Prostate gland (tissue), 2 donors: ENCODE measurements at regions not wholly inside any gene's neighbourhood (a gene's known extent, or its start where the extent isn't known, plus 50 kb on each side); places are given as distances from the start of the nearest gene placed in this dataset.

ENCODE experiments used
- DNase-seq: peaks from one replicate; pipeline ENCODE4 v3.0.0-alpha.2; 2019; ENCODE audit warnings: low spot score
- H3K27ac ChIP-seq, 2 donors: fragments of 200-600 bp; sonication (generic); 2 replicates each; pipeline ENCODE4 v1.5.1; 2017 to 2019
- H3K27me3 ChIP-seq: fragments of 200-600 bp; sonication (generic); replicated peaks from 2 replicates; pipeline ENCODE4 v1.5.1; 2019; ENCODE audit not compliant: insufficient read depth
- H3K36me3 ChIP-seq, 2 donors: fragments of 200-600 bp; sonication (generic); 1 replicate in 1 of 2; 2 replicates in 1 of 2; pipeline versions ENCODE4 v1.5.1 to v1.8.1; 2017 to 2019
- H3K4me1 ChIP-seq: fragments of 200-600 bp; sonication (generic); replicated peaks from 2 replicates; pipeline ENCODE4 v1.5.1; 2019
- H3K4me3 ChIP-seq, 2 donors: fragments of 200-600 bp; sonication (generic); 2 replicates each; pipeline ENCODE4 v1.5.1; 2017 to 2019
- H3K9me3 ChIP-seq: fragments of 200-600 bp; sonication (generic); 2 replicates; pipeline ENCODE4 v1.5.1; 2017
- POLR2A ChIP-seq: fragments of 450-650 bp; IDR thresholded peaks from one replicate; pipeline ENCODE4 v1.6.1; 2016; ENCODE audit warnings: antibody characterized with exemption, mild to moderate bottlenecking
- POLR2AphosphoS5 ChIP-seq: sonication (generic); formaldehyde crosslinking; IDR thresholded peaks from one replicate; pipeline ENCODE4 v1.6.1; 2017; ENCODE audit warnings: antibody characterized with exemption
- whole genome bisulfite sequencing: methylation state at CpG from one replicate; pipeline ENCODE4 v1.1.5; 2018; 5-methylcytosine and 5-hydroxymethylcytosine counted together
- intact Hi-C: fragments of 100-400 bp; cut with DNase I; formaldehyde crosslinking; loops from one replicate; pipeline ENCODE4 v1.14.2; 2022
- TF ChIP-seq, protein P1 (sequence below), 4 experiments: fragments of 200-600 bp in 2 of 4; fragments of 450-650 bp in 2 of 4; sonication (generic) in 2 of 4; IDR thresholded peaks; 1 replicate in 3 of 4; 2 replicates in 1 of 4; pipeline ENCODE4 v1.5.1; 2016 to 2019; ENCODE audit warnings: antibody characterized with exemption in 4 of 4, mild to moderate bottlenecking in 2 of 4, moderate library complexity in 2 of 4

DNA sequence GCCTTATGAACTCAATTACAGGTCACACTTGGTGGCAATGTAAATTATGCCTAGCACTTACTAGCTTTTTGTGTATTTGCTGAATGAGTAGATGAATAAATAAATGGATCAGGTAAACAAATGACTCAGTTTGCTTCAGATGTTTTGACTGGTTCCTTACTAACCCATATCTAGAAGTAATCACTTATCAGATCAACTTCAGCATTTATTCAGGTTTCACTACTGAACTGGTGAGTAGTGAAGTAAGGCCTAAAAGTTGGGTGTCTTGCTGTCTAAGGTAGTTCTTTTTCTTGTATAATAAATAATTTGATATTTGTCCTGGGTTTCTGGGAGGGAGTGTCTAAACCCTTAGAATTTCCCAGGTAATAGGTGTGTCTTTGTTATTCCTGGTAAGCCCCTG, 205.0 kb downstream of the UXS1 start:
- Histone ChIP-seq H3K27me3 (no peaks in the 10 kb centered on the region), H3K27ac (no peak overlapping the region), H3K4me1 (no peaks in the 10 kb centered on the region), H3K4me3 (no peak overlapping the region), H3K9me3 (no peaks in the 10 kb centered on the region), H3K36me3 (no peaks in the 10 kb centered on the region)
- TF ChIP-seq POLR2AphosphoS5 (no peak), POLR2A (no peak)
- DNase-seq = no peak
- intact Hi-C loops = no loop called here

DNA sequence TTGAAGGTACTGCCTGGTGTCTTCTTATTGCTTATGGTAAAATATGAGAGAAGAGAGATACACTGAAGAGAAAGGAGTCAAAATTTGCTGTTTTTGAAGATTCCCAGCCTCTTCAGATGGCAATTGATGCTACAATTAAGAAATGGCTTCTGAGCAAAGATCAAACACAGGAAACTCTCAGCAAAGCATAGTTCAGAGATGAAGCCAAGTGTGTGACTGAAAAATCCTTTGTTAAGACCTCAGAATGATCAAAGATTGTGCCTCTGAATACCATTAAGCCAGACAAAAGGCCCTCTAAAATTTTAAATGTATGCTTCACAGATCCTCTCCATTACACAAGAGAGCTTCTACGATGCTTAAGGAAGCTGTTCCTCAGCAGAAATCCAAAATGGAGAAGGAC, 216.3 kb downstream of the UXS1 start:
- Histone ChIP-seq H3K27me3 (no peaks in the 10 kb centered on the region), H3K27ac (no peak overlapping the region), H3K4me1 (no peaks in the 10 kb centered on the region), H3K36me3 (no peaks in the 10 kb centered on the region), H3K9me3 (no peaks in the 10 kb centered on the region), H3K4me3 (no peak overlapping the region)
- intact Hi-C loops = no loop called here
- 100% methylated on average over 1 of the region's 1 CpG for WGBS
- TF ChIP-seq POLR2AphosphoS5 (no peak), POLR2A (no peak)
- TF ChIP-seq, protein P1, sequence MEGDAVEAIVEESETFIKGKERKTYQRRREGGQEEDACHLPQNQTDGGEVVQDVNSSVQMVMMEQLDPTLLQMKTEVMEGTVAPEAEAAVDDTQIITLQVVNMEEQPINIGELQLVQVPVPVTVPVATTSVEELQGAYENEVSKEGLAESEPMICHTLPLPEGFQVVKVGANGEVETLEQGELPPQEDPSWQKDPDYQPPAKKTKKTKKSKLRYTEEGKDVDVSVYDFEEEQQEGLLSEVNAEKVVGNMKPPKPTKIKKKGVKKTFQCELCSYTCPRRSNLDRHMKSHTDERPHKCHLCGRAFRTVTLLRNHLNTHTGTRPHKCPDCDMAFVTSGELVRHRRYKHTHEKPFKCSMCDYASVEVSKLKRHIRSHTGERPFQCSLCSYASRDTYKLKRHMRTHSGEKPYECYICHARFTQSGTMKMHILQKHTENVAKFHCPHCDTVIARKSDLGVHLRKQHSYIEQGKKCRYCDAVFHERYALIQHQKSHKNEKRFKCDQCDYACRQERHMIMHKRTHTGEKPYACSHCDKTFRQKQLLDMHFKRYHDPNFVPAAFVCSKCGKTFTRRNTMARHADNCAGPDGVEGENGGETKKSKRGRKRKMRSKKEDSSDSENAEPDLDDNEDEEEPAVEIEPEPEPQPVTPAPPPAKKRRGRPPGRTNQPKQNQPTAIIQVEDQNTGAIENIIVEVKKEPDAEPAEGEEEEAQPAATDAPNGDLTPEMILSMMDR (IDR thresholded peaks at IDR 0.05) = no peak
- DNase-seq = no peak

DNA sequence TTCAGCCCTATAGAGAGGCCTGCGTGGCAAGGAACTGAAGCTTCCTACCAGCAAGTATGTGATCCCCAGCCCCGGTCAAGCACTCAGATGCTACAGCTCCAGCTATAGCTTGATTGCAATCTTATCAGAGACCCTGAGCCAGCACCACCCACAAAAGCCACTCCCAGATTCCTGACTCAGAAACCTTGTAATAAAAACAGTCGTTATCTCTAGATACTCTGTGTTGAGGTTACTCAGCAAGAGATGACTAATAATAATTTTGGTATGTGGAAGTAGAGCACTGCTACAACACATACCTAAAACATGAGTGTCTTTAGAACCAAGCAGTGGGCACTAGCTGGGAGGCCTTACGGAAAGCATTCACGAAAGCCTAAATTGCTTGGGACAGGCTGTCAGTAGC, 216.9 kb downstream of the UXS1 start:
- TF ChIP-seq POLR2AphosphoS5 (no peak), POLR2A (no peak)
- TF ChIP-seq, protein P1 (IDR thresholded peaks at IDR 0.05) = no peak
- H3K36me3 ChIP-seq = no peaks in the 10 kb centered on the region
- no peaks in the 10 kb centered on the region for H3K27me3 ChIP-seq
- H3K27ac ChIP-seq = no peak overlapping the region
- WGBS = 91% methylated on average over 5 of the region's 5 CpGs
- no peaks in the 10 kb centered on the region for H3K9me3 ChIP-seq
- no peaks in the 10 kb centered on the region for H3K4me1 ChIP-seq
- DNase-seq = no peak
- intact Hi-C loops = no loop called here
- H3K4me3 ChIP-seq = no peak overlapping the region

DNA sequence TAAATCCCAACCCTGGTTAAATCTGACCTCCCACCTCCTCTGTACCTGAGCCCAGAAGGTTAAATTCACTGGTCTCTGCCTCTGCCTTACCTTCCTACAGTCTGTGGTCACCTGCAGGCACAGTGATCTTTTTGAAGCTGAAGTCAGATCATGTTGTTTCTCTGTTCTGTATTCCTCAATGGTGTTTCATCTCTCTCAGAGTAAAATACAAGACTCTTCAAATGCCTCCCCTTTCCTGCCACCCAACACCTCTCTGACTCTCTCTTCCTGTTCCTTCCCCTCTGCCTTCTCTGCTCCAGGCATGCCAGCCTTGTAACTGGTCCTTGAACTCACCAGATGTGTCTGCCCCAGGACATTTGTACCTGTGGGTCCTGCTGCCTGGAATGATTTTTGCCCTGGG, 219.3 kb downstream of the UXS1 start:
- no peak overlapping the region for H3K4me3 ChIP-seq
- H3K27ac ChIP-seq = no peak overlapping the region
- H3K27me3 ChIP-seq = no peaks in the 10 kb centered on the region
- DNase-seq = no peak
- TF ChIP-seq, protein P1 (IDR thresholded peaks at IDR 0.05) = no peak
- TF ChIP-seq POLR2AphosphoS5 (no peak), POLR2A (no peak)
- intact Hi-C loops = no loop called here
- no peaks in the 10 kb centered on the region for H3K36me3 ChIP-seq
- H3K4me1 ChIP-seq = no peaks in the 10 kb centered on the region
- no peaks in the 10 kb centered on the region for H3K9me3 ChIP-seq

DNA sequence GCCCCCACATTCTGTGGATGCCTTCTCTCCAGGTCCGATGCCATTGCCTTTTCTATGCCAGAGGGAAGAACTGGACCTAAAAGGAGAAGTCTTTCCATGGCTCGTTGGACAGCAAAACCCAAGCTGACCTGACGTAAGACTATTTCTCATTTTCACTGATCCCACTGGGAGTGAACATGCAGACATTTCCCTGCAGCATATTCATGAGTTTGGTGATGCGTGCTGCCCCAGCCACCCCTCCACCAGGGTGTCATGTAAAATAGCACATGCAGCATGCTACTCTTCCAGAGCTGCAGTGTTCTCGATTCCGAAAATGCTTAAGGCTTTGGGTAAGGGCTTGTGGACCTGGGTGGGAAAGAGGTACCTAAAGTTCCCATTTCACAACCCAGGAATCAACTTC, 221.2 kb downstream of the UXS1 start:
- no peak for DNase-seq
- H3K4me1 ChIP-seq = no peaks in the 10 kb centered on the region
- H3K27me3 ChIP-seq = no peaks in the 10 kb centered on the region
- H3K4me3 ChIP-seq = no peak overlapping the region
- H3K36me3 ChIP-seq = no peaks in the 10 kb centered on the region
- intact Hi-C loops = no loop called here
- 86% methylated on average over 6 of the region's 6 CpGs for WGBS
- TF ChIP-seq POLR2AphosphoS5 (no peak), POLR2A (no peak)
- TF ChIP-seq, protein P1 (IDR thresholded peaks at IDR 0.05) = no peak
- H3K27ac ChIP-seq = no peak overlapping the region
- H3K9me3 ChIP-seq = no peaks in the 10 kb centered on the region
